Smooth muscle cell of the brain vasculature (primary cell): ENCODE measurements at regions not wholly inside any gene's neighbourhood (a gene's known extent, or its start where the extent isn't known, plus 50 kb on each side); places are given as distances from the start of the nearest gene placed in this dataset.

Experiments used
- DNase-seq: peaks from one replicate; pipeline ENCODE4 v3.0.0-alpha.2; 2012; ENCODE audit warnings: low read depth, low spot score

GRCh38 chr4:22220965-22221364 is 272.4 kb upstream of the KCNIP4 start:
- no peak for DNase-seq

GRCh38 chr4:22217480-22217879 is 268.9 kb upstream of the KCNIP4 start:
- DNase-seq = no peak

GRCh38 chr4:22216278-22216677 is 267.7 kb upstream of the KCNIP4 start:
- no peak for DNase-seq

GRCh38 chr4:22215084-22215483 is 266.5 kb upstream of the KCNIP4 start:
- no peak for DNase-seq

- no peak for DNase-seq
Observed at GRCh38 chr4:22203711-22204011, 255.1 kb upstream of the KCNIP4 start.

GRCh38 chr4:22202975-22203710 is 254.6 kb upstream of the KCNIP4 start:
- no peak for DNase-seq

- no peak for DNase-seq
Observed at GRCh38 chr4:22202246-22202974, 253.8 kb upstream of the KCNIP4 start.

- no peak for DNase-seq
Observed at GRCh38 chr4:22201256-22201655, 252.7 kb upstream of the KCNIP4 start.

- DNase-seq = no peak
Observed at GRCh38 chr4:22196551-22196950, 248.0 kb upstream of the KCNIP4 start.

GRCh38 chr4:22192084-22192511 is 243.5 kb upstream of the KCNIP4 start:
- DNase-seq = no peak

- DNase-seq = no peak
Observed at GRCh38 chr4:22191565-22191964, 243.0 kb upstream of the KCNIP4 start.

GRCh38 chr4:22190855-22191254 is 242.3 kb upstream of the KCNIP4 start:
- no peak for DNase-seq

- DNase-seq = no peak
Observed at GRCh38 chr4:22187203-22187820, 238.7 kb upstream of the KCNIP4 start.

GRCh38 chr4:22181736-22182135 is 233.2 kb upstream of the KCNIP4 start:
- no peak for DNase-seq

- DNase-seq = no peak
Observed at GRCh38 chr4:22179124-22179874, 230.7 kb upstream of the KCNIP4 start.

- no peak for DNase-seq
Observed at GRCh38 chr4:22174640-22175039, 226.1 kb upstream of the KCNIP4 start.

- no peak for DNase-seq
Observed at GRCh38 chr4:22170353-22170752, 221.8 kb upstream of the KCNIP4 start.

GRCh38 chr4:22167201-22167600 is 218.6 kb upstream of the KCNIP4 start:
- no peak for DNase-seq

- no peak for DNase-seq
Observed at GRCh38 chr4:22162454-22162853, 213.9 kb upstream of the KCNIP4 start.

- no peak for DNase-seq
Observed at GRCh38 chr4:22130741-22131140, 182.2 kb upstream of the KCNIP4 start.

GRCh38 chr4:22129454-22130029 is 181.0 kb upstream of the KCNIP4 start:
- peak; percentile 0 for DNase-seq

- DNase-seq = no peak
Observed at GRCh38 chr4:22122062-22122461, 173.5 kb upstream of the KCNIP4 start.
